ENCODE measurements at regions not wholly inside any gene's neighbourhood (a gene's known extent, or its start where the extent isn't known, plus 50 kb on each side); places are given as distances from the start of the nearest gene placed in this dataset.

- TF ChIP-seq ZNF121 (CRISPR knock-in tag; IDR thresholded peaks at IDR 0.05) (no peak), STAT6 (CRISPR knock-in tag; conservative IDR thresholded peaks at IDR 0.05; ENCODE audit: low read depth) (no peak), CTCF (IDR thresholded peaks at IDR 0.05) (no peak), SP1 (CRISPR knock-in tag; conservative IDR thresholded peaks at IDR 0.05) (no peak), CDX4 (CRISPR knock-in tag; IDR thresholded peaks at IDR 0.05; ENCODE audit: borderline replicate concordance) (no peak), ZNF263 (CRISPR knock-in tag; IDR thresholded peaks at IDR 0.05; ENCODE audit: low read depth) (no peak)
These were observed 109.8 kb upstream of the IL6 start for GRCh38 chr7:22617166-22617565.

All from WTC11 (cell line).